Upper lobe of left lung (tissue), 4 donors: ENCODE measurements at regions not wholly inside any gene's neighbourhood (a gene's known extent, or its start where the extent isn't known, plus 50 kb on each side); places are given as distances from the start of the nearest gene placed in this dataset.

Experiments
- POLR2A ChIP-seq, 4 donors: fragments of 450-650 bp; IDR thresholded peaks; one replicate each; pipeline ENCODE4 v1.5.1; 2016 to 2017; ENCODE audit warnings: antibody characterized with exemption in 4 of 4, mild to moderate bottlenecking in 2 of 4
- TF ChIP-seq, protein P1 (sequence below), 6 experiments: fragments of 450-650 bp in 4 of 6; fragments of 200-600 bp in 2 of 6; sonication (generic) in 2 of 6; IDR thresholded peaks; one replicate each; pipeline ENCODE4 v1.5.1; 2016 to 2019; ENCODE audit warnings: antibody characterized with exemption in 6 of 6

- no peak for TF ChIP-seq POLR2A (IDR thresholded peaks at IDR 0.05)
- TF ChIP-seq, protein P1, sequence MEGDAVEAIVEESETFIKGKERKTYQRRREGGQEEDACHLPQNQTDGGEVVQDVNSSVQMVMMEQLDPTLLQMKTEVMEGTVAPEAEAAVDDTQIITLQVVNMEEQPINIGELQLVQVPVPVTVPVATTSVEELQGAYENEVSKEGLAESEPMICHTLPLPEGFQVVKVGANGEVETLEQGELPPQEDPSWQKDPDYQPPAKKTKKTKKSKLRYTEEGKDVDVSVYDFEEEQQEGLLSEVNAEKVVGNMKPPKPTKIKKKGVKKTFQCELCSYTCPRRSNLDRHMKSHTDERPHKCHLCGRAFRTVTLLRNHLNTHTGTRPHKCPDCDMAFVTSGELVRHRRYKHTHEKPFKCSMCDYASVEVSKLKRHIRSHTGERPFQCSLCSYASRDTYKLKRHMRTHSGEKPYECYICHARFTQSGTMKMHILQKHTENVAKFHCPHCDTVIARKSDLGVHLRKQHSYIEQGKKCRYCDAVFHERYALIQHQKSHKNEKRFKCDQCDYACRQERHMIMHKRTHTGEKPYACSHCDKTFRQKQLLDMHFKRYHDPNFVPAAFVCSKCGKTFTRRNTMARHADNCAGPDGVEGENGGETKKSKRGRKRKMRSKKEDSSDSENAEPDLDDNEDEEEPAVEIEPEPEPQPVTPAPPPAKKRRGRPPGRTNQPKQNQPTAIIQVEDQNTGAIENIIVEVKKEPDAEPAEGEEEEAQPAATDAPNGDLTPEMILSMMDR (IDR thresholded peaks at IDR 0.05) = no peak
These were observed 84.1 kb upstream of the NEIL3 start for GRCh38 chr4:177225605-177226004.
